A549 (cell line): ENCODE measurements at regions not wholly inside any gene's neighbourhood (a gene's known extent, or its start where the extent isn't known, plus 50 kb on each side); places are given as distances from the start of the nearest gene placed in this dataset.

ENCODE experiments used
- ATAC-seq, 2 experiments: fragments of 200-7000 bp in 1 of 2; fragments of >200 bp in 1 of 2; cut with Nextera tagmentation in 1 of 2; cut with Tn5 transposase in 1 of 2; 3 replicates each; pipeline versions ENCODE4 v1.8.0 to v1.9.1; 2018 to 2020; ENCODE audit warnings: mild to moderate bottlenecking in 1 of 2, moderate library complexity in 1 of 2
- CTCF ChIA-PET: fragments of 300-600 bp; sonication (Branson Sonifier 250); formaldehyde crosslinking; extraction: SDS; loops from one replicate; lab custom pipeline; 2021; ENCODE audit warnings: antibody characterized with exemption, inconsistent platforms; lab: Yijun Ruan, JAX
- POLR2A ChIA-PET: fragments of 350-600 bp; formaldehyde crosslinking; extraction: SDS; loops from one replicate; lab custom pipeline; 2021; ENCODE audit warnings: antibody characterized with exemption, inconsistent platforms; lab: Yijun Ruan, JAX
- DNase-seq, 2 experiments: peaks; one replicate each; pipeline versions ENCODE4 v3.0.0 to v3.0.0-alpha.2; 2011 to 2016; ENCODE audit warnings: low read depth in 1 of 2, low spot score in 1 of 2
- FAIRE-seq: peaks from 2 replicates; lab custom pipeline; 2011; peaks lifted over from hg19 to GRCh38; lab: Jason Lieb, UNC
- H3K27ac ChIP-seq, 2 experiments: fragments of >200 bp; sonication (Bioruptor Twin); formaldehyde crosslinking; 3 replicates each; pipeline ENCODE4 v1.5.1; 2016 to 2017
- H3K4me1 ChIP-seq: fragments of >200 bp; sonication (Bioruptor Twin); formaldehyde crosslinking; 3 replicates; pipeline ENCODE4 v1.6.1; 2016
- H3K4me2 ChIP-seq: fragments of >200 bp; sonication (Bioruptor Twin); formaldehyde crosslinking; 3 replicates; pipeline ENCODE4 v1.6.1; 2016
- H3K4me3 ChIP-seq: fragments of >200 bp; sonication (Bioruptor Twin); formaldehyde crosslinking; 3 replicates; pipeline ENCODE4 v1.5.1; 2016
- H3K9me3 ChIP-seq: fragments of >200 bp; sonication (Bioruptor Twin); formaldehyde crosslinking; 3 replicates; pipeline ENCODE4 v1.6.1; 2016
- CBX2 ChIP-seq: fragments of 200-600 bp; sonication (generic); IDR thresholded peaks from 2 replicates; pipeline ENCODE4 v1.6.1; 2016; ENCODE audit warnings: low read depth, mild to moderate bottlenecking, borderline replicate concordance
- CEBPB ChIP-seq, 2 experiments: fragments of >200 bp in 1 of 2; sonication (Bioruptor Twin) in 1 of 2; formaldehyde crosslinking in 1 of 2; IDR thresholded peaks; 2 replicates each; pipeline ENCODE4 v1.6.1; 2012 to 2016
- CHD2 ChIP-seq: fragments of 150-350 bp; IDR thresholded peaks from 2 replicates; pipeline ENCODE4 v1.6.1; 2014; ENCODE audit warnings: low read length; ENCODE audit not compliant: partially characterized antibody
- E2F6 ChIP-seq: IDR thresholded peaks from 2 replicates; pipeline ENCODE4 v1.6.1; 2012; ENCODE audit warnings: low read depth, borderline replicate concordance
- ELK1 ChIP-seq: fragments of 150-350 bp; IDR thresholded peaks from 2 replicates; pipeline ENCODE4 v1.6.1; 2014; ENCODE audit warnings: low read depth, mild to moderate bottlenecking, low read length
- EP300 ChIP-seq, 2 experiments: fragments of >200 bp; sonication (Bioruptor Twin); formaldehyde crosslinking; IDR thresholded peaks; 2 replicates in 1 of 2; 3 replicates in 1 of 2; pipeline ENCODE4 v1.6.1; 2016 to 2017
- ESRRA ChIP-seq: fragments of 150-350 bp; IDR thresholded peaks from 2 replicates; pipeline ENCODE4 v1.6.1; 2014; ENCODE audit warnings: mild to moderate bottlenecking, low read length, borderline replicate concordance
- FOSL2 ChIP-seq, 2 experiments: fragments of 450-650 bp in 1 of 2; fragments of >200 bp in 1 of 2; sonication (Bioruptor Twin) in 1 of 2; formaldehyde crosslinking; IDR thresholded peaks; 2 replicates each; pipeline versions ENCODE4 v1.5.0 to v1.6.1; 2016 to 2020; ENCODE audit warnings: mild to moderate bottlenecking in 1 of 2, moderate library complexity in 1 of 2
- FOXS1 ChIP-seq: fragments of 250-450 bp; sonication (Bioruptor Pico); IDR thresholded peaks from 2 replicates; pipeline ENCODE4 v1.5.0; 2020; ENCODE audit warnings: mild to moderate bottlenecking, moderate library complexity
- GATA3 ChIP-seq: IDR thresholded peaks from 2 replicates; pipeline ENCODE4 v1.6.1; 2012; ENCODE audit warnings: borderline replicate concordance
- HDAC2 ChIP-seq: fragments of 200-600 bp; sonication (generic); IDR thresholded peaks from 2 replicates; pipeline ENCODE4 v1.6.1; 2016
- HEYL ChIP-seq: fragments of 250-450 bp; sonication (Bioruptor Pico); IDR thresholded peaks from 2 replicates; pipeline ENCODE4 v1.8.0; 2021; ENCODE audit warnings: mild to moderate bottlenecking, moderate library complexity
- HOXB5 ChIP-seq: fragments of 250-450 bp; sonication (Bioruptor Pico); IDR thresholded peaks from 2 replicates; pipeline ENCODE4 v1.5.0; 2020; ENCODE audit warnings: mild to moderate bottlenecking, moderate library complexity
- RAD21 ChIP-seq, 2 experiments: fragments of >200 bp in 1 of 2; sonication (Bioruptor Twin) in 1 of 2; formaldehyde crosslinking in 1 of 2; IDR thresholded peaks in 1 of 2; conservative IDR thresholded peaks in 1 of 2; 2 replicates in 1 of 2; 3 replicates in 1 of 2; pipeline ENCODE4 v1.6.1; 2012 to 2018; ENCODE audit warnings: inconsistent platforms in 1 of 2
- RARB ChIP-seq: fragments of 250-450 bp; sonication (Bioruptor Pico); IDR thresholded peaks from 2 replicates; pipeline ENCODE4 v1.8.0; 2021; ENCODE audit warnings: mild to moderate bottlenecking, moderate library complexity
- SMC3 ChIP-seq: fragments of >200 bp; sonication (Bioruptor Twin); formaldehyde crosslinking; IDR thresholded peaks from 3 replicates; pipeline ENCODE4 v1.6.1; 2018; ENCODE audit warnings: inconsistent platforms
- SREBF2 ChIP-seq: fragments of 450-650 bp; IDR thresholded peaks from 2 replicates; pipeline ENCODE4 v1.6.1; 2014; ENCODE audit warnings: mild to moderate bottlenecking, moderate library complexity
- TFCP2L1 ChIP-seq: fragments of 250-450 bp; sonication (Bioruptor Pico); IDR thresholded peaks from 2 replicates; pipeline ENCODE4 v1.5.0; 2021; ENCODE audit warnings: mild to moderate bottlenecking
- ZFP36 ChIP-seq: fragments of 450-650 bp; IDR thresholded peaks from 2 replicates; pipeline ENCODE4 v1.6.1; 2014; ENCODE audit warnings: borderline replicate concordance; ENCODE audit not compliant: partially characterized antibody
- ZSCAN20 ChIP-seq: fragments of 250-450 bp; sonication (Bioruptor Pico); IDR thresholded peaks from 2 replicates; pipeline ENCODE4 v1.8.0; 2022; ENCODE audit warnings: mild to moderate bottlenecking, moderate library complexity
- WGBS: methylation state at CpG from one replicate; pipeline ENCODE4 v1.1.6; 2017; ENCODE audit errors: missing lambda C conversion rate; 5-methylcytosine and 5-hydroxymethylcytosine counted together
- TF ChIP-seq, protein P1 (sequence below): IDR thresholded peaks from 2 replicates; pipeline ENCODE4 v1.6.1; 2012

DNA sequence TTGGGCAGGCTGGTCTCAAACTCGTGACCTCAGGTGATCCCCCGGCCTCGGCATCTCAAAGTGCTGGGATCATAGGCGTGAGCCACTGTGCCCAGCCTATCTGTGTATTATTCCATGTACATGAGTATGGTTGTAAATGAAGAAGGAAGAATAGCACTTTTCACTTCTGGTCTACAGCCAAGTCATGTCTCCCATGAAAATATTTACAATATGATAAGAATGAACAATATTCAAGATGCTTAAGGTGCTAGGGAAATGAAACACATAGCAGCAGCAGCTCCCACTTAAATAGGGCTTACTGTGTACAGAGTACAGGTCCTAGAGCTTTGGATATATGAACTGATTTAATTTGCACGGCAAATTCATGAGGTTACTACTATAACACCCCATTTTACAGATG, 70.3 kb upstream of the COL5A2 start:
- TF ChIP-seq FOXS1 (CRISPR knock-in tag) (no peak), HEYL (CRISPR knock-in tag) (no peak), E2F6 (no peak), TFCP2L1 (CRISPR knock-in tag) (no peak), ELK1 (no peak), FOSL2 (IDR thresholded peaks at IDR 0.05) (no peak), FOSL2 (CRISPR knock-in tag; IDR thresholded peaks at IDR 0.05) (no peak), SREBF2 (no peak), ZSCAN20 (CRISPR knock-in tag) (no peak)
- TF ChIP-seq, all 56 proteins: peak for 0
- peak overlapping the region in 1 of 2 experiments; percentile 61; a peak in 2 of 6 replicates for H3K27ac ChIP-seq
- H3K4me3 ChIP-seq: no peak overlapping the region
- ChIA-PET POLR2A (no interaction called here), CTCF (interaction anchor here (1.0 kb wide), 1 partner anchor 38 kb away, joined by 3 read pairs; no protein-coding TSS in a partner anchor)
- no peak for ATAC-seq
- H3K4me2 ChIP-seq: no peak overlapping the region
- WGBS: 94% methylated on average over 5 of the region's 5 CpGs
- no peaks in the 10 kb centered on the region for H3K9me3 ChIP-seq
- no peak for FAIRE-seq
- no peak for DNase-seq
- H3K4me1 ChIP-seq: peaks cover 47% of the 10 kb centered on the region

GRCh38 chr2:189252991-189253675, 73.6 kb upstream of the COL5A2 start:
- no peak for TF ChIP-seq CBX2
- peak in 1 of 2 experiments; percentile 66; a peak in 2 of 4 replicates for TF ChIP-seq CEBPB (IDR thresholded peaks at IDR 0.05)
- no peak for TF ChIP-seq HDAC2
- no peak for TF ChIP-seq RARB (CRISPR knock-in tag)
- no peak for TF ChIP-seq ESRRA
- TF ChIP-seq ZFP36: no peak
- TF ChIP-seq GATA3: peak; percentile 38; the same call in 1 of the 2 replicates
- no peak for TF ChIP-seq FOSL2 (IDR thresholded peaks at IDR 0.05)
- TF ChIP-seq FOSL2 (CRISPR knock-in tag; IDR thresholded peaks at IDR 0.05): peak; percentile 20; the same call in 1 of the 2 replicates
- peak in 1 of 2 experiments; percentile 69; a peak in 3 of 6 replicates for ATAC-seq
- CTCF ChIA-PET: interaction anchor here (0.9 kb wide), 1 partner anchor 33 kb away, joined by 4 read pairs; no protein-coding TSS in a partner anchor
- WGBS: 7% methylated on average over 6 of the region's 6 CpGs
- peak in 1 of 2 experiments; percentile 47 for DNase-seq
- Histone ChIP-seq H3K9me3 (no peaks in the 10 kb centered on the region), H3K4me3 (no peak overlapping the region), H3K4me1 (peaks cover 46% of the 10 kb centered on the region), H3K4me2 (peak overlapping the region; percentile 60), H3K27ac (peak overlapping the region; percentile 62 to 88)
- peak; percentile 7 for FAIRE-seq
- POLR2A ChIA-PET: interaction anchor here (0.6 kb wide), 1 partner anchor 49 kb away, joined by 4 read pairs; no protein-coding TSS in a partner anchor

DNA sequence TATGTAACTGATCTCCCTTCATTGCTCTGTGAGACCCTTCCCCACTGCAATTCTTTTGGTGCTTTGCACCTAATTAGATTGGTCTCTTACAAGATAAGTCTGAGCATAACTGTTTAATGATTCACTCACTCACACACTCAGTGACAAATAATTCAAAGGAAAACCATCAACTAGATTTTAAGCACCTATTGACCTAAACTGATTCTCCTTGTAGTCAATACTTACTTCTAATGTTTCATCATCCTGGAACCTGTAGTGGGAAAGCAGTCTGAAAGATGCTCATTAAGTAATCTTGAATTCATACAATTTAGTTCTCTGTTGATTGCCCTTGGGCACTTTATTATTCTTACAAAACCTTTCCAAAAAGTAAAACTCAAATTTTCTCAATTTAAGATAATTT, 74.3 kb upstream of the COL5A2 start:
- ATAC-seq (peak; percentile 33 to 54; a peak in 4 of 6 replicates), DNase-seq (no peak), FAIRE-seq (no peak)
- H3K27ac ChIP-seq: peak overlapping the region; percentile 62 to 88
- peaks cover 41% of the 10 kb centered on the region for H3K4me1 ChIP-seq
- no peak overlapping the region for H3K4me3 ChIP-seq
- H3K4me2 ChIP-seq: peak overlapping the region; percentile 60
- ChIA-PET CTCF (no interaction called here), POLR2A (no interaction called here)
- H3K9me3 ChIP-seq: no peaks in the 10 kb centered on the region
- no peak for TF ChIP-seq HEYL (CRISPR knock-in tag)

- TF ChIP-seq RARB (CRISPR knock-in tag): no peak
- no peak for TF ChIP-seq HDAC2
- peak in 1 of 2 experiments; percentile 29; a peak in 1 of 5 replicates for TF ChIP-seq EP300 (IDR thresholded peaks at IDR 0.05)
- TF ChIP-seq GATA3: peak; percentile 45; the same call in 1 of the 2 replicates
- peak; percentile 74 for TF ChIP-seq E2F6
- TF ChIP-seq SMC3: 0 out of 3 replicates have a peak, but pooled peaks have one; percentile 7
- peak in 1 of 2 experiments; percentile 19; a peak in 1 of 5 replicates for TF ChIP-seq RAD21 (conservative IDR thresholded peaks at IDR 0.05 in 1 of 2, IDR thresholded peaks at IDR 0.05 in 1 of 2)
- TF ChIP-seq FOSL2 (IDR thresholded peaks at IDR 0.05): no peak
- TF ChIP-seq FOSL2 (CRISPR knock-in tag; IDR thresholded peaks at IDR 0.05): peak; percentile 45; the same call in 1 of the 2 replicates
- TF ChIP-seq, protein P1, sequence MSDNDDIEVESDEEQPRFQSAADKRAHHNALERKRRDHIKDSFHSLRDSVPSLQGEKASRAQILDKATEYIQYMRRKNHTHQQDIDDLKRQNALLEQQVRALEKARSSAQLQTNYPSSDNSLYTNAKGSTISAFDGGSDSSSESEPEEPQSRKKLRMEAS: peak; percentile 59
- no peak for TF ChIP-seq HOXB5 (CRISPR knock-in tag)
- peak in 1 of 2 experiments; percentile 46; a peak in 1 of 4 replicates for TF ChIP-seq CEBPB (IDR thresholded peaks at IDR 0.05)
- TF ChIP-seq CHD2: no peak
- H3K4me3 ChIP-seq: no peak overlapping the region
- ChIA-PET CTCF (no interaction called here), POLR2A (no interaction called here)
- DNase-seq (peak in 1 of 2 experiments; percentile 54), ATAC-seq (peak; percentile 80 to 89), FAIRE-seq (peak; percentile 79)
- H3K27ac ChIP-seq: peak overlapping the region; percentile 62 to 88
- peak overlapping the region; percentile 60 for H3K4me2 ChIP-seq
- WGBS: 17% methylated on average over 4 of the region's 4 CpGs
- peaks cover 36% of the 10 kb centered on the region for H3K4me1 ChIP-seq
- no peaks in the 10 kb centered on the region for H3K9me3 ChIP-seq
Observed at GRCh38 chr2:189254268-189254883, 74.8 kb upstream of the COL5A2 start.
